ENCODE measurements at regions not wholly inside any gene's neighbourhood (a gene's known extent, or its start where the extent isn't known, plus 50 kb on each side); places are given as distances from the start of the nearest gene placed in this dataset.

- TF ChIP-seq CTCF (IDR thresholded peaks at IDR 0.05) (no peak), POLR2A (IDR thresholded peaks at IDR 0.05) (no peak)
Observed at GRCh38 chr5:74371621-74372020, 268.9 kb downstream of the ENC1 start.
